Ishikawa (cell line): ENCODE measurements at regions not wholly inside any gene's neighbourhood (a gene's known extent, or its start where the extent isn't known, plus 50 kb on each side); places are given as distances from the start of the nearest gene placed in this dataset.

Experiments used
- CEBPB ChIP-seq: IDR thresholded peaks from 2 replicates; pipeline ENCODE4 v1.6.1; 2012
- CREB1 ChIP-seq: IDR thresholded peaks from 2 replicates; pipeline ENCODE4 v1.6.1; 2012; ENCODE audit warnings: low read depth
- EP300 ChIP-seq: IDR thresholded peaks from 2 replicates; pipeline ENCODE4 v1.6.1; 2012; ENCODE audit warnings: borderline replicate concordance
- RAD21 ChIP-seq: IDR thresholded peaks from 2 replicates; pipeline ENCODE4 v1.6.1; 2012; ENCODE audit warnings: low read depth
- TAF1 ChIP-seq: IDR thresholded peaks from 2 replicates; pipeline ENCODE4 v1.6.1; 2012; ENCODE audit warnings: low read depth, mild to moderate bottlenecking
- TCF12 ChIP-seq: IDR thresholded peaks from 2 replicates; pipeline ENCODE4 v1.6.1; 2012; ENCODE audit warnings: low read depth
- TEAD4 ChIP-seq: IDR thresholded peaks from 2 replicates; pipeline ENCODE4 v1.6.1; 2012
- YY1 ChIP-seq: IDR thresholded peaks from 2 replicates; pipeline ENCODE4 v1.6.1; 2012; ENCODE audit warnings: low read depth
- ZBTB7A ChIP-seq: IDR thresholded peaks from 2 replicates; pipeline ENCODE4 v1.6.1; 2012; ENCODE audit warnings: low read depth
- TF ChIP-seq, protein P1 (sequence below): IDR thresholded peaks from 2 replicates; pipeline ENCODE4 v1.6.1; 2012; ENCODE audit warnings: low read depth, mild to moderate bottlenecking

GRCh38 chr2:200084036-200084435 lies 128.7 kb downstream of the MAIP1 start:
- TF ChIP-seq CREB1 (no peak), EP300 (no peak), ZBTB7A (no peak), TAF1 (no peak), YY1 (no peak), TCF12 (no peak), TEAD4 (no peak), RAD21 (no peak), CEBPB (no peak)
- TF ChIP-seq, protein P1, sequence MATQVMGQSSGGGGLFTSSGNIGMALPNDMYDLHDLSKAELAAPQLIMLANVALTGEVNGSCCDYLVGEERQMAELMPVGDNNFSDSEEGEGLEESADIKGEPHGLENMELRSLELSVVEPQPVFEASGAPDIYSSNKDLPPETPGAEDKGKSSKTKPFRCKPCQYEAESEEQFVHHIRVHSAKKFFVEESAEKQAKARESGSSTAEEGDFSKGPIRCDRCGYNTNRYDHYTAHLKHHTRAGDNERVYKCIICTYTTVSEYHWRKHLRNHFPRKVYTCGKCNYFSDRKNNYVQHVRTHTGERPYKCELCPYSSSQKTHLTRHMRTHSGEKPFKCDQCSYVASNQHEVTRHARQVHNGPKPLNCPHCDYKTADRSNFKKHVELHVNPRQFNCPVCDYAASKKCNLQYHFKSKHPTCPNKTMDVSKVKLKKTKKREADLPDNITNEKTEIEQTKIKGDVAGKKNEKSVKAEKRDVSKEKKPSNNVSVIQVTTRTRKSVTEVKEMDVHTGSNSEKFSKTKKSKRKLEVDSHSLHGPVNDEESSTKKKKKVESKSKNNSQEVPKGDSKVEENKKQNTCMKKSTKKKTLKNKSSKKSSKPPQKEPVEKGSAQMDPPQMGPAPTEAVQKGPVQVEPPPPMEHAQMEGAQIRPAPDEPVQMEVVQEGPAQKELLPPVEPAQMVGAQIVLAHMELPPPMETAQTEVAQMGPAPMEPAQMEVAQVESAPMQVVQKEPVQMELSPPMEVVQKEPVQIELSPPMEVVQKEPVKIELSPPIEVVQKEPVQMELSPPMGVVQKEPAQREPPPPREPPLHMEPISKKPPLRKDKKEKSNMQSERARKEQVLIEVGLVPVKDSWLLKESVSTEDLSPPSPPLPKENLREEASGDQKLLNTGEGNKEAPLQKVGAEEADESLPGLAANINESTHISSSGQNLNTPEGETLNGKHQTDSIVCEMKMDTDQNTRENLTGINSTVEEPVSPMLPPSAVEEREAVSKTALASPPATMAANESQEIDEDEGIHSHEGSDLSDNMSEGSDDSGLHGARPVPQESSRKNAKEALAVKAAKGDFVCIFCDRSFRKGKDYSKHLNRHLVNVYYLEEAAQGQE = no peak
